Hippocampal formation (tissue), 2 donors: ENCODE measurements at regions not wholly inside any gene's neighbourhood (a gene's known extent, or its start where the extent isn't known, plus 50 kb on each side); places are given as distances from the start of the nearest gene placed in this dataset.

ENCODE experiments used
- DNase-seq, 2 donors: peaks; one replicate each; lab custom pipeline; 2025; lab: John Stamatoyannopoulos, UW

DNA sequence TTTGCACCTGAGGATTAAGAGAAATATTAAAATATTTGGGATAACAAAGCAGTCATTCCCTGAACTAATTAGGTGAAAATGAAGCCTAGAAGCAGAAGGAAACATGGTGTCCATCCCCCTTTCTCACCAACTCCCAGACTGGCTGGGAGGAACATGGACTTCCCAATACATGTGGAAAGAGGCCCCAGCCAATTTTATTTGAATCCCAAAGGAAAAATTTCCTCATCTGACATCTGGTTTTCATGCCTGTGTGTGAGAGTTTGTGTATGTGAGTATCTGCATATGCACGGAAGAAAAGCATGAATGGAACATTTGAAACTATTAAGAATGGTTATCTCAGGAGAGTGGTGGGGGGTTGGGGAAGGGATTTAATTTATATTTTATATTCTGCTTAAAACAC lies 84.3 kb downstream of the COPS8 start:
- no peak for DNase-seq

DNA sequence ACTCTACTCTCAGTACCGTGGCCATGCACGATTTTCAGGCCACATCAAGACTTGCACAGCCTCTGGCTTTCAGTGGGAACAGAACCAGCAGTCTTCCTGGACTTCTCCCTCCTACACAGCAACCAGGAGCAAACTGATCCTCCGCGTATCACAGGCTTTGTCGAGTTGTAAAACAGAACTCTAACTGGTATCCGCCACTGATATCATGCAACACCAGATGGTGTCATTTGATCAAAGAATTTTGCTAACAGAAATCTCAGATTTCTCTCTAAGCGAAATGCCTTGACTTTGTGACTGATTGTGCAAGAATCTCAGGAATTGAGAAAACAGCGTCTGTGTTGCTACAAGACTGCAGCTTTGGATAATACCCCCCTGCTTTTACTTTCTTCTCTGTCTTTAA lies 85.7 kb downstream of the COPS8 start:
- DNase-seq, result no peak

GRCh38 chr2:237171881-237172280 lies 86.2 kb downstream of the COPS8 start:
- no peak for DNase-seq

DNA sequence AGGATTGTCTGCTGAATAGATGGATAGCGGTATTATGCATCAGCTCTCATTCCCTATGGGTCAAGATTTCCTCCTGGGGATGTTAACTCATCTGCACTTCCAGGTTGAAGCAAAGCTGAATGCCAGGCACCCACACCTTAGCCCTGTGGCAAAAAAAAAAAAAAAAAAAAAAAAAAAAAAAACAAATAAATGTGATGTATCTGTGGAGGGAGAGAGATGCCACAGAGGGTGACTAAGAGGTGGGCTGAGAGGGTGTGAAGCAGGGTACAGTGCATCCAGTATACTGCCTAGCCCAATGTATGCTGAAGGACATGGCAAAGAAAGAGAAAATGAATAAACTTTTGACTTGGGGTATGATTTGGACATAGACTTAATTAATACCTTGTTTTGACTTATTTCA lies 91.4 kb downstream of the COPS8 start:
- no peak for DNase-seq

- DNase-seq, result no peak
Observed at GRCh38 chr2:237177986-237178385, 92.3 kb downstream of the COPS8 start.

GRCh38 chr2:237178396-237178795 lies 92.7 kb downstream of the COPS8 start:
- DNase-seq, result no peak

DNA sequence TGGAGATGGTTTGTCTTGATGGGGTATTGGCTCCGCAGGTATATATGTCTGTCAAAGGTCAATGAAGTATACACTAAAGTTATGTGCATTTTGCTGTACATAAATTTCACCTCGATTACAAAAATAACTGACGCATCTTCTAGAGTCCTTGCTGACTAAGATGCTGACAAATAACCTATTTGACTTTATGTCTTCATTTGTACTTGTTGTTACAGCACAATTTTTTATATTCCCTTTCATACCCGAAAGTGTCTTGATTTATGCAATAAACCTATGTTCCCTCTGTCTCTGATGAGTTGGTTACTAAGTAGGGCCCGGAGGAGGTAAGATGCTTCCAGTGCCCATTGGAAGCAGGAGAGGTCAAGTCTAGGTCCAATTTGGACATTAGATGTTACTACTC lies 93.5 kb downstream of the COPS8 start:
- DNase-seq, result no peak

DNA sequence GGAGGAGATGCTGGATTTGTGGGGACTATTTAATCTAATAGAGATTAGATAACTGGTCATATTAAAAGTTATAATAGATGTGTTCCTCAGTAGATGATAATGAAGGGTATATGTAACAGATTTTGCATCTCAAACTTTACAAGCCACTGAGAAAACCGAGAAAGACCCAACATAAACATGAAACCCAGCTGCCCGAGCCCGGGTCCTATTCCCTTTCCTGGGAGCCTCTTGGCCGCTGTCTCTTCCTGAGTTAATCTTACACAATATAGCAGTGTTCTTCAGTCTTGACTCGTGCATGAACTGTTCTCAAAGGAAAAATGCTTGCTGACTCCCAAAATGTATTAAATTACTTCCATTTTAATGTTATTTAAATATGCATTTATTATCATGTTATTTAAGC lies 94.5 kb downstream of the COPS8 start:
- no peak for DNase-seq

- no peak for DNase-seq
Observed at GRCh38 chr2:237180987-237181386, 95.3 kb downstream of the COPS8 start.

DNA sequence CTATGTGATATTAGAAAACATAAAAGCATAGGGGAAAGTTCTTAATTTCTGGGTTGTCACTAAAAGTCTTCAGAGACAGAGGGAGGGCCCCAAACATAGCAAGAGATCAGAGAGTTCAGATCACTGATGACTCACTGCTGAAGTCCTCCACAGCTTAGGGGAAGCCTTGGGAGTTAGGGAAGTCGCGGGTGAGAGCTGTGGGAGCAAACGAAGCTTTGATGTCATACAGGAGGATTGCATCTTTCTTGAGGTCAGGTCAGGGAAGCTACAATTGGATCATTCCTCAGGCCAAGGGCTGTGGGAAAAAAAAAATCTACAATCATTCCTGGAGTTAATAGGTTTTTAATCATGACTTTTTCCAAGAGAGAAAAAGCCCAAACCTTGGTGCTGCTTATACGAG lies 96.2 kb downstream of the COPS8 start:
- DNase-seq, result no peak

GRCh38 chr2:237182422-237183123 lies 96.9 kb downstream of the COPS8 start:
- DNase-seq, result no peak

DNA sequence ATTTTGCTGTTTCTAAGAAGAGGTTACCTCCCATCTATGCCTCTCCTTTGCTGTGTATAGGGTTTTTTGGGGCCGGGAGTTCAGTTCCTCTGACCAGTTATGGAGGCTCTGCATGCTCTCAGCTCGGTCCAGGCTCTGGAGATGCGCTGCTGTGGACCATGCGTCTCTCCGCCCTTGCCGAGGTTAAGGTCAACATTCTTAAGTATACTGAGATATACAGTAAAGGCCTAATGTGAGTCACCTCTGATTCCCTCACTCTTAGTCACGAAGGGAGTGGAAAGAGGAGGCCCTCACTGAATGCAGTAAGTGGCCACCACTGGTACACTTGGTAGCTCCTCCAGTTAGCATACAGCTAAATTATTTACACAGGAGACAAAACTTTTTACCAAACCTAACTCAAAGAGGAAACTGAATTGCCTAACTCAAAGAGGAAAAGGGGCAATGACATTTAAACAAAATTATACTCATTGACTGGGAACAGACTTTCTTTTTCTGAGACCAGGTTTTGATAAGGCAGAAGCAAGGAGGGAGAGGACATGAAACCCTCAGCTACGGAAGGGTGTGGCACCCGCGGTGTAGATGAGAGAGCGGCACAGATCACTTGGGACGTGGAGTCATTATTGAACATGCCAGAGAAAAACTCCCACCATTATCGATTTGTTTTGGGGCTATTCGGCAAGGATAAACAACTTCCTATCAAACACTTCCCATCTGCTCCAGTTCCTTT lies 98.7 kb downstream of the COPS8 start:
- DNase-seq, result no peak

DNA sequence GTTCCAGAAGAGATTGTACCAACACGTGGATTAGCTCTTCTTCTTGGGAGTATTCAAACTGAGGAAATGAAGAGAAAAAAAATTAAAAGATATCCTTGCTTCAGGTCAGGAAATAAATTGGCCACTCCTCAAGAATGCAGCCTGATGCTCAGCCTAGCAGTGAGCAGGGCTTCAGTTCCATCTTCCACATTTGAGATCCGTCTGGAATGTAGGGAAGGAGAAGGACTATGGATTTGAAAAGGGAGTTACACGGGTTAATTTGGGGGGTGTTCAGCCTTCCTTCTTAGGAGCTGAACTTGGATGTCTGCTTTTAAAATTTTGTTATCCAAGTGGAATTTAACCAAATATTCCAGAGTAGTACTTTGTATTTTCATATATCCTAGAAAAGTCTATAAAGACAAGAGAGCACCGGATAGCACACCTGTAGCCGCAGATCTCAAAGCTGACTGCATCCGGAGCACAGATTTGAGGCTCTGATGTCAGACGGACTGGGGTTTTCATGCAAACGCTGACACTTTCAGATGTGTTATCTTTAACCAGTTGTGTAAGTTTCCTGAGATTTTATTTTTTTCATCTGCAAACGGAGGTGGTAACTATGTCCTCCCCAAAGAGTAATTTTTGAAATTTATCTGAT lies 99.3 kb downstream of the COPS8 start:
- no peak for DNase-seq

DNA sequence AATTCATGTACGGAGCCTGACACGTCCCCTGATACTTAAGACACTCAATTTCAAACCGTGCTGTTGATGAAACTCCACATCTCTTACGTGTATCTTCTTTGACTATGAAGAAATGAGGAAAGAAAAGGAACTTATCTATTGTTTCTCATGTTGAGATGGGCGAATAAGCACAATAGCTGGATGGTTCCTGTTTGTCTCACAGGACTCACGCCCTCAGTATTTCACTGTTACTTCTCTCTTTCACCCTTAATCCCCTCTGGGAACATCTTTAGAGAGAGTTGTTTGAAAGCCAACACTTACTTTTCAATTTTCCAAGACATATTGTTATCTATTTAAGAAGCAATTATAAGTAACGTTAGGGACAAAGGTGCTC lies 99.8 kb downstream of the COPS8 start:
- DNase-seq, result no peak

- no peak for DNase-seq
Observed at GRCh38 chr2:237189799-237190198, 104.1 kb downstream of the COPS8 start.

DNA sequence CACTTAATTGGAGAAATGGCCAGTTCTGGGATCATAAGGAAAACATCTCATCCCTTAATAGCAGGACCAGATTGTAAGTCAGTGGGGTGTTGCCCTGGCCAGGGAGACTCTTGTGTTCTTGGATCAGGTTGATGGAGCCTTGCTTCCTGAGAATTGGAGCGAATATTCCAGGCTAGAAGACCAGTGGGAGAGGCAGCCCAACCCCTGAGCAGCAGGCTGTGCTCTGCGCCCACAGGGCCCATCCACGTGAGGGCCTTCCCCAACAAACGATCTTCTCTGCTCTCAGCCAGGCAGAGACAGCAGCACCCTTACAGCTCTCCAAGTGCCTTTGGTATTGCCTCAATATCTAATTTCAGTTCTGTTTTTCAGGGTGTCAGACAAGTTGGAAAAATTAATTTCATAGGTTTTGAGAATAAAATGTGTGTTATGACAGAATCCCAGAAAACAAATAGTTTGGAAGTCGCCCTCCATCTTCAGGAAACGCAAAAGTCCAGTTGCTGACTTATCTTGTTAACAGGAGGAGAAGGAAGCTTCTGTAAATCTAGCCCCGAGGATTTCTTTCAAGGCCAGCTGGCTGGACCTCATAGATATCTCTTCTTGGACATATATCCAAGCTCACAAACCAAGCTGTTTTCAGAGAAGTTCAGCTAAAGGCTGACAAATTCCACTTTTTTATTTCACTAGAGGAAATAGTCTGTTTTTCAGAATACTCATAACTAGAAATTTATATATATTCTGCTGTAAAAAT lies 105.5 kb downstream of the COPS8 start:
- DNase-seq, result no peak

- no peak for DNase-seq
Observed at GRCh38 chr2:237191714-237192081, 106.0 kb downstream of the COPS8 start.

GRCh38 chr2:237192881-237193280 lies 107.2 kb downstream of the COPS8 start:
- no peak for DNase-seq

GRCh38 chr2:237193436-237193835 lies 107.7 kb downstream of the COPS8 start:
- no peak for DNase-seq

DNA sequence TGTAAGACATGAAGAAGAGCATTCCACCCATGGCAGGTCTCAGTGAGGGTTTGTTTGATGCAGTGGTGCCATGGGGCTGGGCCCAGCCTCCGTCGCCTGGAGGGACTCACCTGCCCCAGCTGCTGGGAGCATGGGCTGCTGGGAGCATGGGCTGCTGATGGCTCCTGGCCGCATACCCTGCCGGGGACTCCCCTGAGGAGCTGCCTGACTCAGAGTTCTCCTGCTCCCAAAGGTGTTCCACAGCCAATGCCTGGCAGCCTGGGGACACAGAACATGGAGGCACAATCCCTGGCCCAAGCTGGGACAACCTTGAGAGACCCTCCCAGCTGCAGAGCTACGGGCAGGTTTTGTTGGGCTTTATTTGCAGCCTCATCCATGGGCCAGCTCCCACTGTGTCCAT lies 108.4 kb downstream of the COPS8 start:
- DNase-seq, result no peak

DNA sequence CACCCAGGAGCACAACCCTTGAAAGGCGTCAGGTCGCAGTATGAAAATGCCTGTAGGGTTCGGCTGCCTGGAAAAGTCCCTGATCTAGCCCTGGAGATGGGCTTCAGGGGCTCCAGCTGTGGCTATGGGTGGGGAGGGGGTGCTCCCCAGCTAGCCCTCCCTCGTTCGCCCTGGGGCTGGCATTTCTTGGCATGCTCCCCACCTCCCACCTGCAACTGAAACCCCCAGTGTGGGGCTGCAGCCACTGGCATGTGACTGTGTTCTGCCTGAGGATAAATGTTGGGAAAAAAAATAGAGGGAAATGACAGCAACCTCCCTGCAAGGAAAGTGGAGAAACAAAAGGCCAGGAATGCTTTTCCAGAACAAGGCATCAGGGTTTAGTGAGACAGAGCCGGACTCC lies 109.2 kb downstream of the COPS8 start:
- DNase-seq, result no peak

DNA sequence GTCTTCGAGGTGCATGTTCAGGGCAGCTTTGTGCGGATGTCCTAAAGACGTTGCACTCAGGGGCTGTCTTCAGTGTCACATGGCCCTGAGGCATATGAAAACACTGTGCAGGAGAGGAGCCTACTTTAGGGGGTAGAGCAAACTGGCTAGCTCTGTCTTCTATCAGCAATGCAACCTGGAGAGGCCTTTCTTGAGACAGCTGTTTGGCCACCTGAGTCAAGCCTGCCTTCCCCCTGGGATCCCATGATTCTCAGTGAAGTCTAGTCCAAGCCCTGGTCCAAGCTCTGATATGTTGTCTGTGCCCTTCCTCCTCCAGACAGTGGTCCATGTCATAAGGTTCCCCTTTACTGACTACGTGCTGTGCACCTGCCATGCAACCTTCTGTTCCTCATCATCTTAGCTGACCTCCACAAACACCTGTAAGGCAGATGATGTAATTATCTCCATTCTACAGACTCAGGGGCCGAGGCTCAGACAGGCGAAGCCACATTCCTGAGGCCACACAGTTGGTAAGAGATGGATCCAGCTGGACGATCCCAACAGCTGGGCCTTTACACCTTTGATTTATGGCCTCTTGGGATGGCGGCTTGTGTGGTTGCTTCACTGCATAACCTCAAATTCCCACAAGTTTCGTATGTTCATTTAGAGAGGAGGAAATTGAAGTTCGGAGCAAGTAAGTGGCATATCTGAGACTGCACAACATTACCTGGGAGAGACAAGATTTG lies 109.9 kb downstream of the COPS8 start:
- DNase-seq, result no peak
